ENCODE measurements at regions not wholly inside any gene's neighbourhood (a gene's known extent, or its start where the extent isn't known, plus 50 kb on each side); places are given as distances from the start of the nearest gene placed in this dataset.
"Not testable (repeated sequence)": the region's sequence is repeated elsewhere in the genome, so short reads cannot be mapped to it uniquely, and the experiment has no call there.

GRCh38 chrX:5289949-5290348, 938.7 kb downstream of the NLGN4X start:
- not testable (repeated sequence) for DNase-seq (ENCODE audit: low spot score); H3K4me1 Mint-ChIP-seq (ENCODE audit: low read depth); H3K27ac Mint-ChIP-seq; H3K4me3 Mint-ChIP-seq; H3K27me3 Mint-ChIP-seq (ENCODE audit: low read depth); H3K36me3 Mint-ChIP-seq (ENCODE audit: low read depth)
- peaks cover 26% of the 10 kb centered on the region for H3K9me3 Mint-ChIP-seq

- Mint-ChIP-seq H3K4me3 (no peak overlapping the region), H3K4me1 (ENCODE audit: low read depth) (no peaks in the 10 kb centered on the region), H3K27me3 (ENCODE audit: low read depth) (no peaks in the 10 kb centered on the region), H3K36me3 (ENCODE audit: low read depth) (no peaks in the 10 kb centered on the region), H3K9me3 (peaks cover 5% of the 10 kb centered on the region), H3K27ac (no peak overlapping the region)
- DNase-seq (ENCODE audit: low spot score): no peak
These were observed 949.8 kb downstream of the NLGN4X start for GRCh38 chrX:5278908-5279307.

- DNase-seq (ENCODE audit: low spot score): no peak
- no peak overlapping the region for H3K4me3 Mint-ChIP-seq
- no peaks in the 10 kb centered on the region for H3K36me3 Mint-ChIP-seq (ENCODE audit: low read depth)
These were observed 963.3 kb downstream of the NLGN4X start for GRCh38 chrX:5265324-5265850.

GRCh38 chrX:5250106-5250505, 978.6 kb downstream of the NLGN4X start:
- no peak for DNase-seq (ENCODE audit: low spot score)
- Mint-ChIP-seq H3K27me3 (ENCODE audit: low read depth) (no peaks in the 10 kb centered on the region), H3K36me3 (ENCODE audit: low read depth) (no peaks in the 10 kb centered on the region), H3K27ac (no peak overlapping the region), H3K4me1 (ENCODE audit: low read depth) (no peaks in the 10 kb centered on the region), H3K9me3 (peaks cover 4% of the 10 kb centered on the region), H3K4me3 (no peak overlapping the region)

More at GRCh38 chrX:5265324-5265850, 963.3 kb downstream of the NLGN4X start:
- H3K27me3 Mint-ChIP-seq (ENCODE audit: low read depth): no peaks in the 10 kb centered on the region
- H3K27ac Mint-ChIP-seq: no peak overlapping the region
- H3K4me1 Mint-ChIP-seq (ENCODE audit: low read depth): no peaks in the 10 kb centered on the region
- H3K9me3 Mint-ChIP-seq: no peaks in the 10 kb centered on the region

- Mint-ChIP-seq H3K27ac (no peak overlapping the region), H3K4me3 (no peak overlapping the region), H3K9me3 (no peaks in the 10 kb centered on the region), H3K36me3 (ENCODE audit: low read depth) (no peaks in the 10 kb centered on the region), H3K27me3 (ENCODE audit: low read depth) (no peaks in the 10 kb centered on the region), H3K4me1 (ENCODE audit: low read depth) (no peaks in the 10 kb centered on the region)
- no peak for DNase-seq (ENCODE audit: low spot score)
These were observed 986.4 kb downstream of the NLGN4X start for GRCh38 chrX:5242091-5242790.

- DNase-seq (ENCODE audit: low spot score): no peak
- H3K4me3 Mint-ChIP-seq: no peak overlapping the region
- no peaks in the 10 kb centered on the region for H3K27me3 Mint-ChIP-seq (ENCODE audit: low read depth)
- no peaks in the 10 kb centered on the region for H3K4me1 Mint-ChIP-seq (ENCODE audit: low read depth)
- no peak overlapping the region for H3K27ac Mint-ChIP-seq
- peaks cover 3% of the 10 kb centered on the region for H3K9me3 Mint-ChIP-seq
- no peaks in the 10 kb centered on the region for H3K36me3 Mint-ChIP-seq (ENCODE audit: low read depth)
These were observed 991.9 kb downstream of the NLGN4X start for GRCh38 chrX:5236749-5237148.

GRCh38 chrX:5236096-5236495, 992.6 kb downstream of the NLGN4X start:
- Mint-ChIP-seq H3K36me3 (ENCODE audit: low read depth) (no peaks in the 10 kb centered on the region), H3K27ac (no peak overlapping the region), H3K4me3 (no peak overlapping the region), H3K4me1 (ENCODE audit: low read depth) (no peaks in the 10 kb centered on the region), H3K9me3 (peaks cover 7% of the 10 kb centered on the region), H3K27me3 (ENCODE audit: low read depth) (no peaks in the 10 kb centered on the region)
- no peak for DNase-seq (ENCODE audit: low spot score)

- peaks cover 7% of the 10 kb centered on the region for H3K9me3 Mint-ChIP-seq
- H3K4me3 Mint-ChIP-seq: no peak overlapping the region
- no peaks in the 10 kb centered on the region for H3K4me1 Mint-ChIP-seq (ENCODE audit: low read depth)
- no peaks in the 10 kb centered on the region for H3K27me3 Mint-ChIP-seq (ENCODE audit: low read depth)
- no peaks in the 10 kb centered on the region for H3K36me3 Mint-ChIP-seq (ENCODE audit: low read depth)
- no peak overlapping the region for H3K27ac Mint-ChIP-seq
- no peak for DNase-seq (ENCODE audit: low spot score)
These were observed 994.8 kb downstream of the NLGN4X start for GRCh38 chrX:5233830-5234229.

GRCh38 chrX:5220421-5220820, 1008.2 kb downstream of the NLGN4X start:
- no peak overlapping the region for H3K27ac Mint-ChIP-seq
- no peak for DNase-seq (ENCODE audit: low spot score)
- no peaks in the 10 kb centered on the region for H3K4me1 Mint-ChIP-seq (ENCODE audit: low read depth)
- H3K9me3 Mint-ChIP-seq: peaks cover 20% of the 10 kb centered on the region
- no peaks in the 10 kb centered on the region for H3K27me3 Mint-ChIP-seq (ENCODE audit: low read depth)
- no peaks in the 10 kb centered on the region for H3K36me3 Mint-ChIP-seq (ENCODE audit: low read depth)
- H3K4me3 Mint-ChIP-seq: no peak overlapping the region

GRCh38 chrX:5194806-5195205, 1033.9 kb downstream of the NLGN4X start:
- Mint-ChIP-seq H3K9me3 (peaks cover 7% of the 10 kb centered on the region), H3K4me3 (no peak overlapping the region), H3K27ac (no peak overlapping the region), H3K27me3 (ENCODE audit: low read depth) (no peaks in the 10 kb centered on the region), H3K36me3 (ENCODE audit: low read depth) (no peaks in the 10 kb centered on the region), H3K4me1 (ENCODE audit: low read depth) (no peaks in the 10 kb centered on the region)
- DNase-seq (ENCODE audit: low spot score): no peak

- no peak overlapping the region for H3K27ac Mint-ChIP-seq
- DNase-seq (ENCODE audit: low spot score): no peak
- H3K27me3 Mint-ChIP-seq (ENCODE audit: low read depth): no peaks in the 10 kb centered on the region
- no peaks in the 10 kb centered on the region for H3K4me1 Mint-ChIP-seq (ENCODE audit: low read depth)
- no peaks in the 10 kb centered on the region for H3K36me3 Mint-ChIP-seq (ENCODE audit: low read depth)
- H3K4me3 Mint-ChIP-seq: no peak overlapping the region
- peaks cover 5% of the 10 kb centered on the region for H3K9me3 Mint-ChIP-seq
These were observed 1048.4 kb downstream of the NLGN4X start for GRCh38 chrX:5180135-5180741.

GRCh38 chrX:5176766-5177165, 1051.9 kb downstream of the NLGN4X start:
- Mint-ChIP-seq H3K27ac (no peak overlapping the region), H3K4me1 (ENCODE audit: low read depth) (no peaks in the 10 kb centered on the region), H3K36me3 (ENCODE audit: low read depth) (no peaks in the 10 kb centered on the region), H3K9me3 (peaks cover 9% of the 10 kb centered on the region), H3K4me3 (no peak overlapping the region), H3K27me3 (ENCODE audit: low read depth) (no peaks in the 10 kb centered on the region)
- no peak for DNase-seq (ENCODE audit: low spot score)

GRCh38 chrX:5163663-5164062, 1065.0 kb downstream of the NLGN4X start:
- no peak for DNase-seq (ENCODE audit: low spot score)
- no peaks in the 10 kb centered on the region for H3K36me3 Mint-ChIP-seq (ENCODE audit: low read depth)

GRCh38 chrX:5155301-5155700, 1073.4 kb downstream of the NLGN4X start:
- H3K4me3 Mint-ChIP-seq: no peak overlapping the region
- no peaks in the 10 kb centered on the region for H3K4me1 Mint-ChIP-seq (ENCODE audit: low read depth)
- DNase-seq (ENCODE audit: low spot score): no peak
- H3K9me3 Mint-ChIP-seq: peaks cover 3% of the 10 kb centered on the region
- no peaks in the 10 kb centered on the region for H3K27me3 Mint-ChIP-seq (ENCODE audit: low read depth)
- no peak overlapping the region for H3K27ac Mint-ChIP-seq
- H3K36me3 Mint-ChIP-seq (ENCODE audit: low read depth): no peaks in the 10 kb centered on the region

More at GRCh38 chrX:5163663-5164062, 1065.0 kb downstream of the NLGN4X start:
- Mint-ChIP-seq H3K4me3 (no peak overlapping the region), H3K27me3 (ENCODE audit: low read depth) (no peaks in the 10 kb centered on the region), H3K4me1 (ENCODE audit: low read depth) (no peaks in the 10 kb centered on the region), H3K9me3 (peaks cover 7% of the 10 kb centered on the region), H3K27ac (no peak overlapping the region)
